GM18520 (cell line): ENCODE measurements at regions not wholly inside any gene's neighbourhood (a gene's known extent, or its start where the extent isn't known, plus 50 kb on each side); places are given as distances from the start of the nearest gene placed in this dataset.

Experiments
- ATAC-seq: cut with Tn5 transposase; IDR thresholded peaks from one replicate; pipeline ENCODE4 v1.9.1; 2021; ENCODE audit not compliant: unreplicated experiment

DNA sequence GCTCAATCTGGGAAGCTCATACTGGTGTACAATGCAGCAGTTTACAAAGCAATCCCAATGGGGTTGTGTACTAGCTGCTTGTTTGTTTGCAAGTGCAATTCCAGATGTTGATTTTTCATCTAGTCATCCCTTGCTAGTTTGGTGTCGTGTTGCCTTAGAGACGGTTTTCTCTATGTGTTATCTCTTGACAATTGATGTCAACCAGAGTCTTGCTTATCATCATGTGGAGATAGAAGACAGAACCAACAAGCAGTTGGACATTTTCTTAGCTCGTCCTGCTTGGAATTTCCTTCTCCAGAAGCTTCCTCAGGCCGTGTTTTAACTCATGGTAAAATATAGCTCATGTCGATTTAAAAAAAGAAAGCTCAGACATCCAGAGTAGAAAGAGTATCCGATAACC is 262.0 kb upstream of the KCNH8 start:
- ATAC-seq = no peak

DNA sequence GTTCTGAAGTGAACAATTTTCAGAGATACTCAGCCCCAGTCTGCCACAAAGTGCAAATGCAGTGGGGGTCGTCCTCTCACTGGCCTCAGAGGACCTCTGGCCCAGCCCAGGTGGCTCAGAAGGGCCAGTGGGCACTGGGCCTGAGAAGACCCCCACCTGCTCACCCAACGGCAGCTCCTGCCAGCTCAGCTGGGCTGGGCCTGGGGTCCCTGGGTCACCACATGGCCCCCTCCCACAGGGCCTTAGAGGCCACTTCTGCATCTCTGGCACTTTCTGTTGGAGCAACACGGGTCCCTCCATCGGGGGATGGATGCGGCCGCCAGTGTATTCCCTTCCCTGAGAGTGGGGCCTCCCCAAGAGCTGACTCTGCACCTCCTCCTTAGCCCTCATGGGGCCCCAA is 262.7 kb upstream of the KCNH8 start:
- no peak for ATAC-seq

DNA sequence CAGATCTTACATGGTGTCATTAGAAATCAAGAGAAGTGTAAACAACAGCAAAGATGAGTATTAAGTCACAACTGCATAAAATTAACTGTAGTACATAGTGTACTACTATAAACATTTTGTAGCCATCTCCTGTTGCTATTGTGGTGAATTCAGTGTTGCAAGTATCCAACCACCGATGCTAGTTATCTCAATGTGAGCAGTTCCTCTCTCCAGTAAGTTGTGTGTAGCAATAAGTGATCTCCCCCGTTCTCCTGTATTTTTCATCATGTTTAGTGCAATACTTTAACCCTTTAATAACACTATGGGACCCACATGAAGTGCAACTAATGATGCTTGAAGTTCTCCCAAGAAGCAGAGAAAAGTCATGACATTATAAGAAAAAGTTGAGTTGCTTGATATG is 264.7 kb upstream of the KCNH8 start:
- no peak for ATAC-seq

DNA sequence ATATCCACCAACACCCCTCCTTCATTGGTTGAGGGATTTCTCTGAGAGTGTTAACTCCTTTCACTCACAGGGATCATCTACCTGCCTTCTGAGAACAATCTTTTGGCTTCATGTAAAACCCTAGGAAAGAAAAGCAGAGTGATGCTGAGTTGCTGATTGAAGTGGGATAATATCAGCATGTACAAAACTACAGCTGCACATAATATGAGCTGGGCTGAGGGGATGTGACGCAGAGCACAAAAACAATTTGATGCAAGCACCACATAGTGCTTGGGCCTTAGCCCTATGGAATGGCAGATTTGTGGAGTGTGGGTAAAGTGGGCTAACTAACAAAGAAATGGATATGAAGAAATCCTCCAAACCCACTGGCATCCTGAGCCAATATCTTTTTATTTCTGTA is 267.6 kb upstream of the KCNH8 start:
- ATAC-seq = no peak

DNA sequence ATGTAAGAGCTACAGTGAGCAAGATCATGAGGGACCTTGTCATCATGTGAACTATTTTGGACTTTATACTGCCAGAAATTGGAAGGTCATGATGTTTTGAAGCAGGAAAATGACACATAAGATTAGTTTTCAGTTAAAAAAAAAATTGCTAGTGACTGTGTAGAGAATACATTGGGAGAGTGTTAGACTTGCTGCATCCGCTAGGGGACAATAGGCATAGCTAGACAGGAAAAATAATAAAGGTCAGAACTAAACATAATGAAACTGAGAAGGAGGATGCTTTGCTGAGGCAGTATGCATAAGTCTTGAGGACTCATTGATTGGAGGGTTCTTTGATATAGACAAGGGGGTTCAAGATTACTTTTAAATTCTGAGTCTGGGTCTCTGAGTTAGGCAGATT is 275.8 kb upstream of the KCNH8 start:
- no peak for ATAC-seq

DNA sequence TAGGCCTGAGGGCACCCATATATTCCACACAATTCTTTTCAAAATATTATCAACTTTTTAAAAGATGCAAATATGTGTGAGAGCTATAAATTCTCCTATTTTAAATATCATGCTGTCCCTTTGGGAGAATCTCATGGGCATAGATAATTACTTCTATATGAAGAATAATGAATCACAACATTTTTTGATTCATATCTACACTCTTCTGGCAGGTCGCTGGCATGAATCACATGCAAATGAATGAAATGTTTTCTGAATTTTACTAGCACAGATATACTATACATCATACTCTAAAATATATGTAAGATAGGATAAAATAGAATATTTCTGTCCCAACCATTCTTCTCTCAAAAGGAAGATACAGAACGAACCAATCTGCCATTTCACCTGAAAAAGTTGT is 277.7 kb upstream of the KCNH8 start:
- ATAC-seq = no peak

DNA sequence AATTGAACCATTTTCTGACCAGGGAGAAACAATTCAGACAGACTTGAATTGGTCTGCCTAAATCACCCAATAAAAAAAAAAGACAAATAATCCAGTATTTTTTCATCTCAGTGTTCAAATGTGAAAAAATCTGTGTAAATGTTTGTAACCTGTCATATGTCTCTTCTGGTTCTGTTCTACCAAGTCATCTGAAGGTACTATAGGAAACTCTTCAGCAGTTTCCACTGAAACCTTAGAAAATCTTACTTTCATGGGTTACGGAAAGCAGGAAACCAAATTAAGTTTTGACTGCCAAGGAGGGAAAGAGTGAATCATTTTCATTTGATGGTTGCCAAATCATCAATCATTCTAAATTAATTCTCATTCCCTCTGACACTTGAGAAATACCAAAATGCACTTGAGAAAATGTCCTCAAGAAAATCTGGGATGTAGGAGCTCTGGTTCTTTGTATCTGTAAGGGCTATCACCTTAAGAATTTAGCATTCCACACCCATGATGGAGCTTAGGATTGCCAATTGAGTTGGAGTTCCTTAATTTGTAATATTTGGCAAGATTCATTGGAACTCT is 278.2 kb upstream of the KCNH8 start:
- no peak for ATAC-seq

DNA sequence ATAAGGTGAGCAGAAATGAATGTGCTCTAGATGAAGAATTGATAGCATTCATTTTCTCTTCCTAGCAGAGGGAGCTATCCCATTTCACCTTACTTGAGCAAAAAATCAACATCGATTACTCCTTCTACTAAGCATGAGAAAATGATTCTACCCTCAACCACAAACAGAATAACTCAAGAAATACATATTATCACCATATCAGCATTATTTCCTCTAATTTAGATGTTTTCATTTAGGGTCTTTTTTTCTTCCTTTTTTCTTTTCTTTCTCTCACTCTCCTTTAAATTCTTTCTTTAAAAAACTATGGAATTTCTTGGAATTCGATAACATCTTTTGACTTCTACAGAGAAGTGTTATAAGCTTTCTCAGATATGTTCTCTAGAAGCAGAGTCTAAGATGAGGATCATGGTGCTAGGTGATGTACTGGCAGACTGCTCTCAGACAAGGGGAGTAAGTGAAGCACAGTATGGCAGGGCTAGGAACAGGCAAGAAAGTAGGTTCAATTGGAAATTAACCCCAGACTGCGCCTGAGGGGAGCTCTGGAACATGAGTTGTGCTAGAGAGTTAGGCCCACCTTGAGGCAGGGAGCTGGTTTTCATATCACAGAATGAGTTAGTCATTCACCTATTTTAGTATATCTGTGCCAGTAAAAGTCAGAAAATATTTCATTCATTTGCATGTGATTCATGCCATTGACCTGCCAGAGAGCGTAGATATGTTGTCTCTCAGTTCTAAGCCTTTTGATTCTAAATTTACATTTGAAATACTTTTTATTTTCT is 279.2 kb upstream of the KCNH8 start:
- no peak for ATAC-seq

DNA sequence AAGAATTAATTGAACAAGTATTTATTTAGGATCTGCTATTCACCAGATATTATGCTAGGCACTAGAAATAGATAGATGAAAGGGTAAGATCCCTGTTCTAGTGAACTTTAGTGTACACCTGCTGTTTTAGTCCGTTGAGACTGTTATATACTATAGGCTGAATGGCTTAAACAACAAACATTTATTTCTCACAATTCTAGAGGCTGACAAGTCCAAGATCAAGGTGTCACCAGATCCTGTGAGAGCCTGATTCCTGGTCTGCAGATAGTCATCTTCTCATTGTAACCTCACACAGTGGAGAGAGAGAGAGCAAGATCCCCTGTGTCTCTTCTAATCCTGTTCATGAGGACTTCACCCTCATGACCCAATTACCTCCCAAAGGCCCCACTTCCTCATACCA is 281.4 kb upstream of the KCNH8 start:
- no peak for ATAC-seq

DNA sequence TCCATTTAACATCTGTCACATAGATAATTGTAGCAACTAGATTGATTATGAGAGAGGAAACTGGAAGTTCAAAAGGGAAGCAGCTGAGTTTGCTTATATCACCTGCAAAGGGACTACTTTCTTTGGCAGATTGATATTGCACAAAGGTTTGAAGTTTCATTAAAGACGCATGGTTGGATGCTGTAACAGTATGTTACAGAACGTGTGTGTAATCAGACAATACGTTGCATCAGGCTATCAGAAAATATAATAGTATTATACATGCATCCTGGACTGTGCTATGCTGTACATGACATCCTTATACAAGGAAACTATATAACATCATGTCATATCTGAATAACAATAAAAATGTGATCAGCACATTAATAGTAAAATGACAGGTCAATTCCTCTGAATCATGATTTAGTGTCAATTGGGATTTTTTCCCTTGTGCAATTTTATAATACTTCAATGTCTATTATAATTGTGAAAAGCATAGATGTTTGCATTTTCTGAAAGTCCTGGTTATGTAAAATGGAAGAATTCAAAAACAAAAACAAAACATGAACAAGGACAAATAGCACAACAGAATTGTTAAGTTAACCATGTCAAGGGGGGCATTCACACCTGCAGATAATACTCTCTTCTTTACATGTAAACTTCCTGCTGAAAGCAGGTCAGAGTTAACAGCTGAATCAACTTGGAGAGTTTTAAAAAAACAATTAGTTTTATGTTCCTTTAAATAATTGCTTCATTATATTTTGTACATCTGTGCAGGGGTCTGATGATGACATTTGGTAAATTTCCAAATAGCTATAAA is 283.2 kb upstream of the KCNH8 start:
- ATAC-seq = no peak

DNA sequence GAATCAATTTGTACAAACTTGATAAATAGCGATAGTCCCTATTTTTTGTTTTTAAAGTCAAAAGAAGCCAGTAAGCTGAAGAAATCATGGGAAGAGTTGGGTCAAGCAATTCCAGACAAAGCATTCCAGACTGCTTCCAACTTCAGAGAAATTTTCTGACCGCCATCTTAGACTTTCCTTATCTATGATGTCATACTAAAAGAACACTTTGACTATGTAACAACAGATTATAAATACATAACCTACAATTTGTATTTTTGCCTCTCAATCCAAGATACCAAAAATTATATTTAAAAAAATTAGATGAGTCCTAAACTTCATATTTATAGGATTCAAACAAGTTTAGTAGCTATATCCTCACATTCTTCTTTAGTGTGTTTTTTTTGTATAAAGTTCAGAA is 286.2 kb upstream of the KCNH8 start:
- no peak for ATAC-seq

DNA sequence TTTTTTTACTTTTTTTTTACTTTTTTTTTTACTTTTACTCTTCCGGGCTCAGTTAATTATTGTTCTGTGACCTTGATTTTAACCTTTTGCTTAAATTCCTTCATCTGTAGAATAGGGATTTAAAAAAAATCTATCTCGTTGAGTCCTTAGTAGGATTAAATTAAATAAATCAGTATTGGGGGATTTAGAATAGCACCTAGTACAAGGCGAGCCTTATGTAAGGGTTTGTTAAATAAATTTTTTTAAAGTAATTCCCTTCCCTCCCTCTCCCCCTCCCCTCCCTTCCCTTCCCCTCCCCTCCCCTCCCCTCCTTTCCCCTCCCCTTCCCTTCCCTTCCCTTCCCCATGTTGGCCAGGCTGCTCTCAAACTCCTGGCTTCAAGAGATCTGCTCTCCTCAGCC is 287.2 kb upstream of the KCNH8 start:
- ATAC-seq = no peak

DNA sequence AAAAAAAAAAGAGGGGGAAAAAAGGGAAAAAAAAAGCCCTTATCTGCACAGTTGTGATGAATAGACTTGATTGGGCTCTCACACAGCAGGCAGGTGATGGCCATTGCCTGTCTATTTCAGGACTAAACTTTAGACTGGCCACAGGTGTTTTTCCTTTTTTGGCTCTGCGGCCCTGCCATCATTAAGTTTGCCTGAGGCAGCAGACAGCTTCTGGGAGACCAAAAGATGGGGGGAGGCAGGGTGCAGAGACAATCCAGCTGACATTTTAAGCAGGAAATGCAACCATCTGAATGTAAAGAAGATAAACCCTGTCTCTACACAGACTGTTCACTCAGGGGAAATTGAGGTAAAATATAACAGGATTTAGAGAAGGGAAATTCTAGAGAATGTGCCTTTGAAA is 295.0 kb upstream of the KCNH8 start:
- no peak for ATAC-seq

DNA sequence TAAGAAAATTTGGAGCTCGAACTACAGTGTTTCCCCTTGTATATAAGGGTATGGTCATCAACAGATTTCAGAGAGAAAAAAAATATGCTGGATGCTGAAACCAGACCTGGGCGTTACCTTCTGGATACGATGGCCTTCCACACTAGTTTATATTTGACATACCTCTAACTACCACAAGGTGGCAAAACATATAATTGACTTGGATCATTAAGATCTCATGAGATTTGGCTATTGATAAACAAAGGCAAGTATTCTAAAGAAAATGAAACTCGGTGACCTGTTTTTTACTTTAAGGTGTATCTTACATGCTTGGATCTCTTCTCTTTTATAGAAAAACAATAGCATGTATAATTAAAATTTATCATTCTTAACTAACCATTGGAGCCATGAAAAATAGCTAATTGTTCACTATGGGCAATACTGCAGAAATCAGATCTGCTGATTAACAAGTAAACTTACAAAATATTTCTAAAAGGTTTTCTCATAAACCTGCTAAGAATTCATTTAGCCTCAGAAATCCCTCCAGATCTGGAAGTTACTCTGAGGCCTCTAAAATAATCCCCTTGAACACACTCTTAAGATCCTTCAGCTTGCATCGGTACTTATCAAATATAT is 300.6 kb upstream of the KCNH8 start:
- ATAC-seq = peak; percentile 57

DNA sequence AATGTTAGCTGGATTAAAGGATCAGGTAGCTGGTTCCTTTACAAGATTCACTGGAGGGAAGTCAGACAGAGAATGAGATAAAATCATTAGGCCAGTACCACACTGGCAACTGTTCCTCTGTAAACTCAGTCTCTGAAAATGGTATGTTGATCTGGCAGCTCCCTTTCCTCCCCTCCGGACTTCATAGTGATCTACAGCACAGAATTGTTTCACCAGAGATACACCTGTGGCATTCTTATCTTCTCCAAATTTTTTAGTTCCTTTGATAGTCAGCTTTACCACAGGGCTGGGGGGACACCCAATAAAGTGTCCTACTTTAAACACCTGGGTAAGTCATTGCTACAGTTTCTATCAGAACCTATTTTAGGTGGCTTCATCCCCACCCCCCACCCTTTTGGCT is 304.3 kb upstream of the KCNH8 start:
- no peak for ATAC-seq

DNA sequence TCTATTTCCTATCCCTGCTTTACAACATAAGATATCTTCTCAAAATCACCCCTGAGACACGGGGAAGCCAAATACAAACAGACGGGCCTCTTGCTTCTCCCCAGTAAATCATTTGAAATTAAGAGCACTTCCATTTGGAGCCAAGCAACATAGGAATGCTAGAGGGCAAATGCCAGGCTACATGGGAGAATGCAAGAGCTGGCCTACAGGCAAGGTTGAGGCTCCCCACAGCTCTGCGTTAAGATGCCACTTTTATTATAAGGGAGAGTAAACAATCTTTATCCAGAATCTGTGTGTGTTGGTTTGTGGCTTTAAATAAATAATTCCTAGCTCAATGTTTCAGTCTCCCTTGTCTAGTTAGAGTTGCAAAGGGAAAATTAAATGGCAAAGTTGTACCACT is 305.1 kb upstream of the KCNH8 start:
- no peak for ATAC-seq

DNA sequence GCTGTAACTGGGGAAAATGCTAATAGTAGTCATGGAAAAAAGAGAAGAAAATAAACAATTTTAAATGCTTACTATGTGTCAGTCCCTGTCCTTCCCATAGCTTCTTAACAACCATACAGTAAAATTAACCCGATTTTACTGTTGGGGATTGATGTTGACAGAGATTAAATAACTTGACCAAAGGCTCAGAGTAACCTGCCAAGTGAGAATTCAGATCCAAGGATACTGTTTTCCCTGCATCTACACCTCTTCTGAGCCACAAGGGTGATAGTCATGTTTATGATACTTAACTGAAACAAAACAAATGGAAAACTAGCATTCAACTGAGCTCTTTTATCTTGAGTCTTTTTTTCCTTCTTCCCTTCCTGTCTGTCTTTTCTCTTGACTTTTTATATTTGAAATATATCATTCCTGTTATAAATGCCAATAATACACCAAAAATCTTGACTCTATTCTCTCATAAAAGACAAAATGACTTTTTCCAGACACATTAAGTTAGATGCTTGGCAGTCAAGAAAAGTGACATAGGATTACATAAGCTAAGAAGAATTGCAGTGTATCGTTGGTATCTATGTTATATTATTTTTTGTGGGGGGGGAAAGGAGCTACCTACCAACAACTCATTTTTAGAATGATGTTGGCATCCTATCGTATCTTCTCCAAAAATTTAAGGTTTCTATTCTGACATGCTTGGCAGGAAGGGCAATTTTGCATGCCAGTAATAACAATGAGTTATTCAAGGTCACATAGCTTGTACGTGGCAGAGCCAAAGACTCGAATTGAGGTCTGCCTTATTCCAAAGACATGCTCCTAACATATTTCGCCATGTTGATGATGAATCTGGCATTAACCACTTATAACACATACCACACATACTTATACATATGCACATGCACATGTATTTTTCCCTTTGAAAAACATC is 306.6 kb upstream of the KCNH8 start:
- ATAC-seq = no peak

DNA sequence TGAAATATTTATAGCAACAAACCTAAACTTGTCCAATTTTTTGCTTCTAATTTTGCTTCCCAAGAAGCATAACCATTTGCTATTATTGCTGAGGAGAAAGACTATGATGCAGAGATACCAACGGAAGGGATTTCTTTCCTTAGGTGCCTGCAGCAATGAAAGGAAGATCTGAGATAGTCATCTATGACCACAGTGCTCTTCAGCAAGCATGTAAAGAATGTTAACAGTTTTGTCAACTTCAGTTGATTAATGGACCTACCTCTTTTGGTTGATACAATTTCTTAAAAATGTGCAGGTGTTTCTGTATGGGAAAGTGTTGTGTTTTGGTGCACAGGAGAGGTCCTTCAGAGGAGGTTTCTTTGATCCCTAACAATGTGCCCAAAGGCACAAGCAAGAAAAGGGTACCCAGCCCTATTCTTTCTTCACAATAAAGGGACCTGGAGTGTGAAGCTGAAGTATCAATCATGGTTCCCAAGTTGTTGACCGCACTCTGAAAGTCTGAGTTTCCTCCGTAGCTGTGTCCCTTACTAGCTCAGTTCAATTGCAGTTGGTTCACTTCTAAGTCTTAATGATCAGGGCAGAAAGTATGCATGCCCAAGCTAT is 307.7 kb upstream of the KCNH8 start:
- ATAC-seq = no peak

DNA sequence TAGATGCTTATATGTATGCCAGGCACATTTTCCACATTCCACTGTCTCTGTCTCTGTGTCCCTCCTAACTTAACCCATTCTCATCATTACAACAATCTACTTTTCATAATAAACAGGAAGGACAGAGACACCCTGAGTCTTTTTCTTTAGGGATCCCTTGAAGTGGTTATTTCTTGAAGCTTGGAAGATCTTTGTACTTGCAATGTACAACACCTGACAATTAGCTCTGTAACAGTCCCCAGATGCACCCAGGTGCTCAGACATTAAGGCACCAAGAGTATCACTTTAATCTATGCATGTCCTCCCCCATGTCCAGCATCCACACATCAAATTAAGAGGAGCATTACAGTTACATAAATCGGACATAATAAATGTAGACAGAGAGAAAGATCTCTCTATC is 309.6 kb upstream of the KCNH8 start:
- ATAC-seq = no peak

DNA sequence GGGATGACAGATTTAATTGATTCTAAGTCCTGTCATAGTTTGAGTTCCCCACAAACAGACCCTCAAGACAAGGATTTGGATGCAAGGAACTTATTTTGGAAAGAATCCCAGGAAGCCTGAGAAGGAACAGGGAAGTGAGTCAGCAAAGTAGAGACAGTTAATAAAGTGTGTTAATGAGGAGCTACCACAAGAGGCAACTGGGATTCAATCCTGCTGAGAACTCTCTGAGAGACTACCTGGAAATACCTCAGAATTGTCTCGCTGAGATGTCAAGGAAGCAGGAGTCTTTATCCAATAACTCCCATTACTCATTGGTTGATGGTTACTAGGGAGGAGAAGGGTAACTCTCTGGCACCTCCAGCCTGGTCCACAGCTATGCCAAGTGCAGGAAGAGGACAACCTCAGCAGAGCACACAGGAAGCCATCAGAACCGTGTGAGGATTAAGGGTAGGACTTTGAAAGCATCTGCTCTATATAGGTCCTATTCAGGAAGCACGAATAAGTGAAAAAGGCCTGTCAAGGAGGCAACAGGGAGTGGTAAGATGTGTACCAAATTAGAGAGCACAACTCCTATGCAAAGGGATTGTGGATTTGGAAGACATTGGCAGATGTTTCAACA is 311.1 kb upstream of the KCNH8 start:
- no peak for ATAC-seq
